HepG2 (cell line): ENCODE measurements at regions not wholly inside any gene's neighbourhood (a gene's known extent, or its start where the extent isn't known, plus 50 kb on each side); places are given as distances from the start of the nearest gene placed in this dataset.

Source experiments
- ATAC-seq: fragments of 200-7000 bp; cut with Tn5 transposase; 3 replicates; pipeline ENCODE4 v1.9.1; 2020; ENCODE audit warnings: mild to moderate bottlenecking, moderate library complexity
- BruUV-seq: library from RNA; stranded (reverse); fragments of 400-500 nt; replicated peaks from 2 replicates; lab custom pipeline; 2021; lab: Mats Ljungman, UMichigan
- CTCF ChIA-PET: fragments of 300-600 bp; formaldehyde crosslinking; extraction: SDS; loops from one replicate; lab custom pipeline; 2021; ENCODE audit warnings: low total read pairs, inconsistent platforms, low intra/inter-chr PET ratio; lab: Yijun Ruan, JAX
- POLR2A ChIA-PET: fragments of 350-600 bp; sonication (Branson Sonifier 250); formaldehyde crosslinking; loops from one replicate; lab custom pipeline; 2020; ENCODE audit warnings: antibody characterized with exemption, inconsistent platforms; lab: Yijun Ruan, JAX
- DNase-seq: peaks from one replicate; pipeline ENCODE4 v3.0.0-alpha.2; 2015; ENCODE audit warnings: low spot score
- FAIRE-seq: peaks from 3 replicates; lab custom pipeline; 2011; peaks lifted over from hg19 to GRCh38; lab: Jason Lieb, UNC
- H2AFZ ChIP-seq: one replicate; pipeline ENCODE4 v1.6.1; 2011; ENCODE audit warnings: low read length, inconsistent platforms
- H3K27ac ChIP-seq: fragments of 300-600 bp; 3 replicates; pipeline ENCODE4 v1.8.0; 2011; ENCODE audit warnings: mixed run types, mild to moderate bottlenecking, mixed read lengths, low read length, inconsistent platforms; ENCODE audit not compliant: insufficient read depth; ENCODE audit errors: extremely low read length
- H3K27me3 ChIP-seq, 2 experiments: fragments of 200-600 bp in 1 of 2; 2 replicates in 1 of 2; 3 replicates in 1 of 2; pipeline versions ENCODE4 v1.6.0 to v1.8.0; 2011; ENCODE audit warnings: low read length in 2 of 2, mild to moderate bottlenecking in 2 of 2, moderate library complexity in 2 of 2, inconsistent platforms in 1 of 2; ENCODE audit not compliant: insufficient read depth in 2 of 2, control insufficient read depth in 1 of 2
- H3K36me3 ChIP-seq, 2 experiments: fragments of 200-600 bp in 1 of 2; replicated peaks in 1 of 2; 2 replicates in 1 of 2; 3 replicates in 1 of 2; pipeline versions ENCODE4 v1.5.1 to v1.8.0; 2011; ENCODE audit warnings: low read length in 2 of 2, inconsistent platforms in 1 of 2; ENCODE audit not compliant: insufficient read depth in 2 of 2, control insufficient read depth in 1 of 2
- H3K4me1 ChIP-seq: 2 replicates; pipeline ENCODE4 v1.5.1; 2012; ENCODE audit warnings: low read length, inconsistent platforms; ENCODE audit not compliant: insufficient read depth
- H3K4me2 ChIP-seq: 2 replicates; pipeline ENCODE4 v1.6.0; 2011; ENCODE audit warnings: low read depth, low read length, inconsistent platforms
- H3K4me3 ChIP-seq, 3 experiments: fragments of 200-600 bp in 1 of 3; sonication (generic), shearing (Covaris generic) in 1 of 3; replicated peaks in 1 of 3; 2 replicates each; pipeline ENCODE4 v1.5.1; 2011 to 2016; ENCODE audit warnings: low read length in 3 of 3, inconsistent platforms in 2 of 3, low read depth in 2 of 3, mild to moderate bottlenecking in 2 of 3, control low read depth in 1 of 3, mixed read lengths in 1 of 3; ENCODE audit not compliant: insufficient read depth in 1 of 3
- H3K79me2 ChIP-seq: one replicate; pipeline ENCODE4 v1.6.1; 2011; ENCODE audit warnings: low read length, inconsistent platforms; ENCODE audit not compliant: insufficient read depth
- H3K9ac ChIP-seq: 2 replicates; pipeline ENCODE4 v1.6.0; 2011; ENCODE audit warnings: mild to moderate bottlenecking, low read depth, low read length, inconsistent platforms; ENCODE audit not compliant: insufficient read depth
- H3K9me3 ChIP-seq: 2 replicates; pipeline ENCODE4 v1.5.1; 2012; ENCODE audit warnings: mild to moderate bottlenecking, low read length
- H4K20me1 ChIP-seq: 2 replicates; pipeline ENCODE4 v1.6.0; 2011; ENCODE audit warnings: inconsistent platforms, mild to moderate bottlenecking, low read length, moderate library complexity; ENCODE audit not compliant: insufficient read depth
- CENPX ChIP-seq: sonication (generic); formaldehyde crosslinking; IDR thresholded peaks from 2 replicates; pipeline ENCODE4 v1.9.0; 2021; ENCODE audit warnings: mild to moderate bottlenecking, missing genetic modification reagents, moderate library complexity
- EP300 ChIP-seq, 3 experiments: sonication (generic) in 1 of 3; formaldehyde crosslinking in 1 of 3; IDR thresholded peaks; 2 replicates each; pipeline versions ENCODE4 v1.5.1 to v1.6.1; 2011 to 2020; ENCODE audit warnings: low read depth in 2 of 3, low read length in 2 of 3, borderline replicate concordance in 1 of 3, improper control_type of control experiment in 1 of 3, mild to moderate bottlenecking in 1 of 3, missing genetic modification reagents in 1 of 3, moderate library complexity in 1 of 3
- PHB2 ChIP-seq: fragments of 450-650 bp; IDR thresholded peaks from 2 replicates; pipeline ENCODE4 v1.6.1; 2018; ENCODE audit not compliant: partially characterized antibody
- PPARG ChIP-seq: conservative IDR thresholded peaks from 2 replicates; pipeline ENCODE4 v1.6.1; 2016; ENCODE audit warnings: missing biosample characterization, missing genetic modification reagents
- ZNF207 ChIP-seq: fragments of 450-650 bp; IDR thresholded peaks from 2 replicates; pipeline ENCODE4 v1.6.1; 2016; ENCODE audit warnings: antibody characterized with exemption, borderline replicate concordance
- ZNF562 ChIP-seq: sonication (generic); formaldehyde crosslinking; IDR thresholded peaks from 2 replicates; pipeline ENCODE4 v1.8.0; 2022; ENCODE audit warnings: missing genetic modification reagents, borderline replicate concordance
- WGBS: methylation state at CpG from one replicate; pipeline ENCODE4 v1.1.6; 2017; ENCODE audit warnings: low lambda C conversion rate; 5-methylcytosine and 5-hydroxymethylcytosine counted together
- in situ Hi-C: cut with HindIII; loops from 2 replicates; pipeline ENCODE4 v1.10.0; 2017; ENCODE audit warnings: low pct_unique_long_range_greater_than_20kb; ENCODE audit not compliant: extremely low pct_ligation_motif_present
- intact Hi-C: fragments of 100-400 bp; cut with micrococcal nuclease; formaldehyde crosslinking; loops from one replicate; pipeline ENCODE4 v1.10.0; 2022; ENCODE audit not compliant: unreplicated experiment
- TF ChIP-seq, protein P1 (sequence below): sonication (generic); formaldehyde crosslinking; IDR thresholded peaks from 2 replicates; pipeline ENCODE4 v1.8.0; 2022; ENCODE audit warnings: mild to moderate bottlenecking, missing genetic modification reagents; ENCODE audit not compliant: insufficient replicate concordance
- TF ChIP-seq, protein P2 (sequence below): sonication (generic); formaldehyde crosslinking; conservative IDR thresholded peaks from 2 replicates; pipeline ENCODE4 v1.4.0; 2020; ENCODE audit warnings: missing genetic modification reagents
- TF ChIP-seq, protein P3 (sequence below): sonication (generic); formaldehyde crosslinking; IDR thresholded peaks from 2 replicates; pipeline ENCODE4 v1.4.0; 2020; ENCODE audit warnings: missing genetic modification reagents

DNA sequence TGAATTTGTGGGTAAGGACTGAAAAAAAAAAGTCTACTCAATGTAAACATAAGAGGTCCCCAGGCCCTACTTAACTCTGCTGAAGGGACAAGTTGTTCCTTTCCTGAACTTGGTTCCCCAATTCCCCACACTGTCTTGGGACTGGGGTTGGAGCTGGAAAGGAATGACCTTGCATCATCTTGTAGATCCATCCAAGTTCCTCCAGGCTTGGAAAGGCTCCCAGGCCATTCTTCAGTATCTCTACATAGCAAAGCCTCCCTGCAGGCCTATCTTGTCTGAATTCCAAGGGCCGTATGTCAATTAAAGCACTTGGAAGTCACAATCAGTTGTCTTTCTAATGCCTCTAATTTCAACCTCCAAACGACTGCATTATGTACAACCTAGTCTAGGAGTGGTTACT is 361.2 kb downstream of the TMEM135 start:
- Histone ChIP-seq H3K9ac (no peak overlapping the region), H3K4me1 (no peaks in the 10 kb centered on the region), H3K9me3 (no peaks in the 10 kb centered on the region), H2AFZ (no peak overlapping the region), H3K27me3 (no peaks in the 10 kb centered on the region), H3K27ac (no peak overlapping the region), H3K4me2 (no peak overlapping the region), H4K20me1 (no peaks in the 10 kb centered on the region), H3K79me2 (no peaks in the 10 kb centered on the region), H3K4me3 (no peak overlapping the region), H3K36me3 (no peaks in the 10 kb centered on the region)
- TF ChIP-seq PHB2 (no peak), EP300 (IDR thresholded peaks at IDR 0.05; ENCODE audit: low read depth in 2 of 2, low read length in 2 of 2) (no peak), EP300 (CRISPR knock-in tag; IDR thresholded peaks at IDR 0.05; ENCODE audit: borderline replicate concordance) (no peak), CENPX (CRISPR knock-in tag) (no peak), PPARG (no peak), ZNF207 (no peak), ZNF562 (CRISPR knock-in tag) (no peak)
- TF ChIP-seq, protein P1, sequence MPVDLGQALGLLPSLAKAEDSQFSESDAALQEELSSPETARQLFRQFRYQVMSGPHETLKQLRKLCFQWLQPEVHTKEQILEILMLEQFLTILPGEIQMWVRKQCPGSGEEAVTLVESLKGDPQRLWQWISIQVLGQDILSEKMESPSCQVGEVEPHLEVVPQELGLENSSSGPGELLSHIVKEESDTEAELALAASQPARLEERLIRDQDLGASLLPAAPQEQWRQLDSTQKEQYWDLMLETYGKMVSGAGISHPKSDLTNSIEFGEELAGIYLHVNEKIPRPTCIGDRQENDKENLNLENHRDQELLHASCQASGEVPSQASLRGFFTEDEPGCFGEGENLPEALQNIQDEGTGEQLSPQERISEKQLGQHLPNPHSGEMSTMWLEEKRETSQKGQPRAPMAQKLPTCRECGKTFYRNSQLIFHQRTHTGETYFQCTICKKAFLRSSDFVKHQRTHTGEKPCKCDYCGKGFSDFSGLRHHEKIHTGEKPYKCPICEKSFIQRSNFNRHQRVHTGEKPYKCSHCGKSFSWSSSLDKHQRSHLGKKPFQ = no peak
- TF ChIP-seq, protein P2, sequence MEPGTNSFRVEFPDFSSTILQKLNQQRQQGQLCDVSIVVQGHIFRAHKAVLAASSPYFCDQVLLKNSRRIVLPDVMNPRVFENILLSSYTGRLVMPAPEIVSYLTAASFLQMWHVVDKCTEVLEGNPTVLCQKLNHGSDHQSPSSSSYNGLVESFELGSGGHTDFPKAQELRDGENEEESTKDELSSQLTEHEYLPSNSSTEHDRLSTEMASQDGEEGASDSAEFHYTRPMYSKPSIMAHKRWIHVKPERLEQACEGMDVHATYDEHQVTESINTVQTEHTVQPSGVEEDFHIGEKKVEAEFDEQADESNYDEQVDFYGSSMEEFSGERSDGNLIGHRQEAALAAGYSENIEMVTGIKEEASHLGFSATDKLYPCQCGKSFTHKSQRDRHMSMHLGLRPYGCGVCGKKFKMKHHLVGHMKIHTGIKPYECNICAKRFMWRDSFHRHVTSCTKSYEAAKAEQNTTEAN = no peak
- TF ChIP-seq, protein P3, sequence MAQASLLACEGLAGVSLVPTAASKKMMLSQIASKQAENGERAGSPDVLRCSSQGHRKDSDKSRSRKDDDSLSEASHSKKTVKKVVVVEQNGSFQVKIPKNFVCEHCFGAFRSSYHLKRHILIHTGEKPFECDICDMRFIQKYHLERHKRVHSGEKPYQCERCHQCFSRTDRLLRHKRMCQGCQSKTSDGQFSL (CRISPR knock-in tag) = no peak
- ATAC-seq (no peak), DNase-seq (no peak), FAIRE-seq (no peak)
- in situ Hi-C loops (no loop called here), intact Hi-C loops (no loop called here)
- CTCF ChIA-PET = no interaction called here
- BruUV-seq = no TSS peak
- WGBS = 7% methylated on average over 2 of the region's 2 CpGs
- POLR2A ChIA-PET = no interaction called here
